ENCODE measurements at regions not wholly inside any gene's neighbourhood (a gene's known extent, or its start where the extent isn't known, plus 50 kb on each side); places are given as distances from the start of the nearest gene placed in this dataset.

- TF ChIP-seq RBM14 (IDR thresholded peaks at IDR 0.05; ENCODE audit: borderline replicate concordance, insufficient read depth, low read depth, low read length) (no peak), PURB (CRISPR knock-in tag; IDR thresholded peaks at IDR 0.05; ENCODE audit: low read depth) (no peak), RFX1 (IDR thresholded peaks at IDR 0.05) (no peak), MXD1 (CRISPR knock-in tag; IDR thresholded peaks at IDR 0.05; ENCODE audit: borderline replicate concordance, poor library complexity, severe bottlenecking) (no peak), GTF2A2 (tag; IDR thresholded peaks at IDR 0.05) (no peak)
Measured at GRCh38 chr2:239553376-239554000, 152.7 kb upstream of the HDAC4 start (continued).

GRCh38 chr2:239552213-239552926 is 151.6 kb upstream of the HDAC4 start:
- ATAC-seq (no peak), DNase-seq (ENCODE audit: extremely low read depth in 1 of 4, low spot score in 3 of 4) (no peak), FAIRE-seq (no peak)
- Histone ChIP-seq H3K79me2 (ENCODE audit: control insufficient read depth, insufficient read depth, low read length) (no peaks in the 10 kb centered on the region), H3K9me1 (ENCODE audit: control insufficient read depth, insufficient read depth, low read length) (no peaks in the 10 kb centered on the region), H3K27me3 (ENCODE audit: control insufficient read depth in 2 of 2, insufficient read depth in 2 of 2, low read length in 2 of 2) (peaks cover 2 to 42% of the 10 kb centered on the region in 2 experiments; a peak in 3 of 5 replicates), H4K20me1 (replicated peaks; ENCODE audit: control insufficient read depth, insufficient read depth, low read length) (no peaks in the 10 kb centered on the region), H3K4me2 (ENCODE audit: insufficient read depth, low read length) (no peak overlapping the region), H3K36me3 (ENCODE audit: control insufficient read depth, insufficient read depth, low read length) (no peaks in the 10 kb centered on the region), H3K4me3 (no peak overlapping the region), H3K4me1 (replicated peaks in 1 of 2; ENCODE audit: control insufficient read depth in 2 of 2, insufficient read depth in 2 of 2, low read length in 2 of 2) (no peaks in the 10 kb centered on the region), H3K9ac (ENCODE audit: insufficient read depth in 1 of 2, low read depth in 2 of 2, low read length in 2 of 2) (no peak overlapping the region), H2AFZ (ENCODE audit: low read depth, low read length) (no peak overlapping the region), H3K27ac (ENCODE audit: extremely low read depth, low read depth, low read length) (no peak overlapping the region), H3K9me3 (replicated peaks; ENCODE audit: control insufficient read depth, insufficient read depth, low read depth, low read length) (no peaks in the 10 kb centered on the region)
- 1% methylated on average over 14 of the region's 16 CpGs for WGBS (ENCODE audit: insufficient coverage, low coverage, missing lambda C conversion rate)
- intact Hi-C loops (cut with micrococcal nuclease) (no loop called here), in situ Hi-C loops (cut with MboI) (no loop called here)
- BruUV-seq (replicated peaks) = no TSS peak
- no peak for TF ChIP-seq PKNOX1 (IDR thresholded peaks at IDR 0.05)
- no peak for TF ChIP-seq ZBTB8A (IDR thresholded peaks at IDR 0.05; ENCODE audit: partially characterized antibody)
- no peak for TF ChIP-seq IRF2 (CRISPR knock-in tag; IDR thresholded peaks at IDR 0.05)
- TF ChIP-seq ZNF175 (CRISPR knock-in tag; IDR thresholded peaks at IDR 0.05; ENCODE audit: low read depth) = no peak
- no peak for TF ChIP-seq MYC (IDR thresholded peaks at IDR 0.05; ENCODE audit: low read depth, low read length)
- no peak for TF ChIP-seq MYC (CRISPR knock-in tag; IDR thresholded peaks at IDR 0.05; ENCODE audit: borderline replicate concordance, low read depth)
- TF ChIP-seq ZNF561 (CRISPR knock-in tag; conservative IDR thresholded peaks at IDR 0.05) = no peak
- TF ChIP-seq ZHX1 (conservative IDR thresholded peaks at IDR 0.05; ENCODE audit: low read length) = no peak
- ChIA-PET CTCF (ENCODE audit: low intra/inter-chr PET ratio) (no interaction called here), POLR2A (no interaction called here)
